Activated T-cell treated with anti-CD3 and anti-CD28 coated beads, Interleukin-2, amount 50 U/mL, for 72 hours (primary cell): ENCODE measurements at regions not wholly inside any gene's neighbourhood (a gene's known extent, or its start where the extent isn't known, plus 50 kb on each side); places are given as distances from the start of the nearest gene placed in this dataset.

Experiments
- ATAC-seq, 2 donors: fragments of 150-1000 bp; cut with Tn5 transposase; replicated peaks in 1 of 2; 2 replicates each; pipeline ENCODE4 v1.10.0; 2021; ENCODE audit warnings: moderate library complexity in 2 of 2, mild to moderate bottlenecking in 1 of 2
- DNase-seq, 2 donors: peaks; one replicate each; pipeline ENCODE4 v3.0.0; 2021 to 2022; ENCODE audit warnings: mixed read lengths in 1 of 2
- H3K27ac Mint-ChIP-seq: one replicate; pipeline ENCODE4 v1.8.0; 2022; ENCODE audit warnings: mild to moderate bottlenecking, moderate library complexity, mixed read lengths
- H3K27me3 Mint-ChIP-seq: one replicate; pipeline ENCODE4 v1.8.0; 2022; ENCODE audit warnings: low read depth, mixed read lengths
- H3K36me3 Mint-ChIP-seq, 2 donors: one replicate each; pipeline ENCODE4 v1.8.0; 2022; ENCODE audit warnings: mixed read lengths in 2 of 2, mild to moderate bottlenecking in 1 of 2; ENCODE audit not compliant: insufficient read depth in 2 of 2
- H3K4me1 Mint-ChIP-seq: one replicate; pipeline ENCODE4 v1.8.0; 2022; ENCODE audit warnings: low read depth, mixed read lengths
- H3K4me3 Mint-ChIP-seq, 2 donors: one replicate each; pipeline ENCODE4 v1.8.0; 2022; ENCODE audit warnings: mild to moderate bottlenecking in 2 of 2, mixed read lengths in 2 of 2, moderate library complexity in 2 of 2
- H3K9me3 Mint-ChIP-seq, 2 donors: one replicate each; pipeline ENCODE4 v1.8.0; 2022; ENCODE audit warnings: mixed read lengths in 2 of 2

GRCh38 chr3:3606321-3606720 lies 192.9 kb upstream of the LRRN1 start:
- H3K4me3 Mint-ChIP-seq, result no peak overlapping the region
- no peaks in the 10 kb centered on the region for H3K36me3 Mint-ChIP-seq
- H3K27me3 Mint-ChIP-seq, result no peaks in the 10 kb centered on the region
- peaks cover 2 to 3% of the 10 kb centered on the region in 2 donors for H3K9me3 Mint-ChIP-seq
- no peak overlapping the region for H3K27ac Mint-ChIP-seq
- DNase-seq (no peak), ATAC-seq (no peak)
- no peaks in the 10 kb centered on the region for H3K4me1 Mint-ChIP-seq

GRCh38 chr3:3605226-3605625 lies 194.0 kb upstream of the LRRN1 start:
- Mint-ChIP-seq H3K9me3 (peaks cover 2 to 3% of the 10 kb centered on the region in 2 donors), H3K4me1 (no peaks in the 10 kb centered on the region), H3K36me3 (no peaks in the 10 kb centered on the region), H3K4me3 (no peak overlapping the region), H3K27me3 (no peaks in the 10 kb centered on the region), H3K27ac (no peak overlapping the region)
- ATAC-seq (no peak), DNase-seq (no peak)

- Mint-ChIP-seq H3K4me1 (no peaks in the 10 kb centered on the region), H3K36me3 (no peaks in the 10 kb centered on the region), H3K27ac (no peak overlapping the region), H3K9me3 (peaks cover 2 to 3% of the 10 kb centered on the region in 2 donors), H3K4me3 (no peak overlapping the region), H3K27me3 (no peaks in the 10 kb centered on the region)
- DNase-seq (no peak), ATAC-seq (no peak)
Measured at GRCh38 chr3:3603351-3603750, 195.9 kb upstream of the LRRN1 start.

- Mint-ChIP-seq H3K4me3 (no peak overlapping the region), H3K27me3 (no peaks in the 10 kb centered on the region), H3K4me1 (no peaks in the 10 kb centered on the region), H3K9me3 (peaks cover 2% of the 10 kb centered on the region in 2 donors), H3K36me3 (no peaks in the 10 kb centered on the region), H3K27ac (no peak overlapping the region)
- no peak for ATAC-seq
- no peak for DNase-seq
Measured at GRCh38 chr3:3600665-3601340, 198.4 kb upstream of the LRRN1 start.

- Mint-ChIP-seq H3K9me3 (peaks cover 2% of the 10 kb centered on the region in 2 donors), H3K36me3 (no peaks in the 10 kb centered on the region), H3K27me3 (no peaks in the 10 kb centered on the region)
Measured at GRCh38 chr3:3599016-3599415, 200.2 kb upstream of the LRRN1 start.

GRCh38 chr3:3594986-3595385 lies 204.2 kb upstream of the LRRN1 start:
- H3K4me1 Mint-ChIP-seq, result no peaks in the 10 kb centered on the region
- no peaks in the 10 kb centered on the region for H3K36me3 Mint-ChIP-seq
- no peak for ATAC-seq
- H3K27ac Mint-ChIP-seq, result no peak overlapping the region
- H3K4me3 Mint-ChIP-seq, result no peak overlapping the region
- no peak for DNase-seq
- no peaks in the 10 kb centered on the region for H3K9me3 Mint-ChIP-seq
- no peaks in the 10 kb centered on the region for H3K27me3 Mint-ChIP-seq

More at GRCh38 chr3:3599016-3599415, 200.2 kb upstream of the LRRN1 start:
- Mint-ChIP-seq H3K4me3 (no peak overlapping the region), H3K4me1 (no peaks in the 10 kb centered on the region), H3K27ac (no peak overlapping the region)
- no peak for ATAC-seq
- no peak for DNase-seq

GRCh38 chr3:3589715-3590130 lies 209.5 kb upstream of the LRRN1 start:
- DNase-seq, result no peak
- Mint-ChIP-seq H3K9me3 (peaks cover 0 to 1% of the 10 kb centered on the region in 2 donors), H3K4me3 (no peak overlapping the region), H3K4me1 (no peaks in the 10 kb centered on the region), H3K27me3 (no peaks in the 10 kb centered on the region), H3K27ac (no peak overlapping the region), H3K36me3 (no peaks in the 10 kb centered on the region)
- ATAC-seq, result no peak

GRCh38 chr3:3587647-3587972 lies 211.6 kb upstream of the LRRN1 start:
- no peaks in the 10 kb centered on the region for H3K27me3 Mint-ChIP-seq
- no peak for DNase-seq
- H3K27ac Mint-ChIP-seq, result no peak overlapping the region
- ATAC-seq, result no peak
- peaks cover 0 to 1% of the 10 kb centered on the region in 2 donors for H3K9me3 Mint-ChIP-seq
- H3K4me3 Mint-ChIP-seq, result no peak overlapping the region
- H3K4me1 Mint-ChIP-seq, result no peaks in the 10 kb centered on the region
- H3K36me3 Mint-ChIP-seq, result no peaks in the 10 kb centered on the region

GRCh38 chr3:3586843-3587646 lies 212.2 kb upstream of the LRRN1 start:
- Mint-ChIP-seq H3K27ac (no peak overlapping the region), H3K4me3 (no peak overlapping the region)

GRCh38 chr3:3586336-3586735 lies 212.9 kb upstream of the LRRN1 start:
- H3K27me3 Mint-ChIP-seq, result no peaks in the 10 kb centered on the region
- no peak for DNase-seq
- H3K4me3 Mint-ChIP-seq, result no peak overlapping the region
- H3K4me1 Mint-ChIP-seq, result no peaks in the 10 kb centered on the region
- ATAC-seq, result no peak
- no peaks in the 10 kb centered on the region for H3K36me3 Mint-ChIP-seq
- no peak overlapping the region for H3K27ac Mint-ChIP-seq
- peaks cover 0 to 1% of the 10 kb centered on the region in 2 donors for H3K9me3 Mint-ChIP-seq

More at GRCh38 chr3:3586843-3587646, 212.2 kb upstream of the LRRN1 start:
- H3K27me3 Mint-ChIP-seq, result no peaks in the 10 kb centered on the region
- no peaks in the 10 kb centered on the region for H3K36me3 Mint-ChIP-seq
- ATAC-seq (no peak), DNase-seq (no peak)
- peaks cover 0 to 1% of the 10 kb centered on the region in 2 donors for H3K9me3 Mint-ChIP-seq
- H3K4me1 Mint-ChIP-seq, result no peaks in the 10 kb centered on the region

GRCh38 chr3:3579658-3580057 lies 219.6 kb upstream of the LRRN1 start:
- H3K27ac Mint-ChIP-seq, result no peak overlapping the region
- no peak overlapping the region for H3K4me3 Mint-ChIP-seq
- no peaks in the 10 kb centered on the region for H3K9me3 Mint-ChIP-seq
- no peaks in the 10 kb centered on the region for H3K27me3 Mint-ChIP-seq
- no peaks in the 10 kb centered on the region for H3K36me3 Mint-ChIP-seq
- no peak for ATAC-seq
- DNase-seq, result no peak
- H3K4me1 Mint-ChIP-seq, result no peaks in the 10 kb centered on the region

GRCh38 chr3:3578718-3579117 lies 220.5 kb upstream of the LRRN1 start:
- no peak overlapping the region for H3K27ac Mint-ChIP-seq
- ATAC-seq (no peak), DNase-seq (no peak)
- no peaks in the 10 kb centered on the region for H3K4me1 Mint-ChIP-seq
- no peaks in the 10 kb centered on the region for H3K9me3 Mint-ChIP-seq
- H3K27me3 Mint-ChIP-seq, result no peaks in the 10 kb centered on the region
- H3K36me3 Mint-ChIP-seq, result no peaks in the 10 kb centered on the region
- no peak overlapping the region for H3K4me3 Mint-ChIP-seq

- H3K4me1 Mint-ChIP-seq, result no peaks in the 10 kb centered on the region
- H3K27me3 Mint-ChIP-seq, result no peaks in the 10 kb centered on the region
- ATAC-seq, result no peak
- no peak for DNase-seq
- H3K27ac Mint-ChIP-seq, result no peak overlapping the region
- H3K4me3 Mint-ChIP-seq, result no peak overlapping the region
- H3K9me3 Mint-ChIP-seq, result no peaks in the 10 kb centered on the region
- H3K36me3 Mint-ChIP-seq, result no peaks in the 10 kb centered on the region
Measured at GRCh38 chr3:3577823-3578222, 221.4 kb upstream of the LRRN1 start.

GRCh38 chr3:3573341-3573740 lies 225.9 kb upstream of the LRRN1 start:
- Mint-ChIP-seq H3K9me3 (no peaks in the 10 kb centered on the region), H3K4me3 (no peak overlapping the region), H3K27ac (no peak overlapping the region), H3K4me1 (no peaks in the 10 kb centered on the region), H3K36me3 (no peaks in the 10 kb centered on the region), H3K27me3 (no peaks in the 10 kb centered on the region)
- DNase-seq (no peak), ATAC-seq (no peak)
